ENCODE measurements at regions not wholly inside any gene's neighbourhood (a gene's known extent, or its start where the extent isn't known, plus 50 kb on each side); places are given as distances from the start of the nearest gene placed in this dataset.
A peak's percentile ranks its signal among the peaks of the same experiment; 100 is the strongest.
"Not testable (repeated sequence)": the region's sequence is repeated elsewhere in the genome, so short reads cannot be mapped to it uniquely, and the experiment has no call there.

DNA sequence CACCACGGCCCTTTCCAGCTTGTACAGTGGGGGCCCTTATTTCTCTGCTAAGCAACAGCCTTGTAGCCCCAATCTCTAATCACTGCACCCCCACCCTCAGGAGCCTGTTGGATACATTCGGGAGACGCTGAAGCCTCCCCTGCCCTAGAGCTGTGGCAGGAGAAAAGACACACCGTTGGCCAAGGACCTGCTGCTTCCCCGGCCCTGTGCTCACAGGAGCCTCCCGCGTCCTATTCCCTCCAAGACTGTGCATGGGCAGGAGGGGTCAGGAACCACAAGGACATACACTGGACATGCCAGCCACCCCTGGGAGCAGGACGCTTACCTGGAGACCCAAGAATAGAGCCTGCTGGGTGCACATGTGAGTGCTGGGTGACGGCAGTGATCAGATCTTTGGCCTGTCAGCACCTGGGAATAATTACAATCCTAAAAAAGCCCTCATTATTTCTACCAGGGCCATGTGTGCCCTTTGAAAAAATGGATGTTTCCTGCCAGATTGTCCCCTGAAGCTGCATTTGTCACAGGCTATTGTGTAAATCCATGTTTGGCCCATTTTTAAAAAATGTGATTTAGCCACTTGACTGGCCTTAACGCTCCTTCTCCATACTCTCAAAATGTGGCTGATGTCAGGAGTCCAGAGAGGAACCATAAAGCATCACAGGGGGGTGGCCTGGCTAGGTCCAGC, 590.6 kb downstream of the MATN1 start:
- DNase-seq: no peak

- not testable (repeated sequence) for DNase-seq
These were observed 592.8 kb downstream of the MATN1 start for GRCh38 chr1:30130566-30130965.

GRCh38 chr1:30130099-30130498, 593.3 kb downstream of the MATN1 start:
- no peak for DNase-seq

GRCh38 chr1:30129421-30130055, 593.8 kb downstream of the MATN1 start:
- no peak for DNase-seq

- DNase-seq: no peak
These were observed 594.4 kb downstream of the MATN1 start for GRCh38 chr1:30129001-30129408.

- no peak for DNase-seq
These were observed 596.5 kb downstream of the MATN1 start for GRCh38 chr1:30126848-30127247.

GRCh38 chr1:30125821-30126170, 597.6 kb downstream of the MATN1 start:
- no peak for DNase-seq

DNA sequence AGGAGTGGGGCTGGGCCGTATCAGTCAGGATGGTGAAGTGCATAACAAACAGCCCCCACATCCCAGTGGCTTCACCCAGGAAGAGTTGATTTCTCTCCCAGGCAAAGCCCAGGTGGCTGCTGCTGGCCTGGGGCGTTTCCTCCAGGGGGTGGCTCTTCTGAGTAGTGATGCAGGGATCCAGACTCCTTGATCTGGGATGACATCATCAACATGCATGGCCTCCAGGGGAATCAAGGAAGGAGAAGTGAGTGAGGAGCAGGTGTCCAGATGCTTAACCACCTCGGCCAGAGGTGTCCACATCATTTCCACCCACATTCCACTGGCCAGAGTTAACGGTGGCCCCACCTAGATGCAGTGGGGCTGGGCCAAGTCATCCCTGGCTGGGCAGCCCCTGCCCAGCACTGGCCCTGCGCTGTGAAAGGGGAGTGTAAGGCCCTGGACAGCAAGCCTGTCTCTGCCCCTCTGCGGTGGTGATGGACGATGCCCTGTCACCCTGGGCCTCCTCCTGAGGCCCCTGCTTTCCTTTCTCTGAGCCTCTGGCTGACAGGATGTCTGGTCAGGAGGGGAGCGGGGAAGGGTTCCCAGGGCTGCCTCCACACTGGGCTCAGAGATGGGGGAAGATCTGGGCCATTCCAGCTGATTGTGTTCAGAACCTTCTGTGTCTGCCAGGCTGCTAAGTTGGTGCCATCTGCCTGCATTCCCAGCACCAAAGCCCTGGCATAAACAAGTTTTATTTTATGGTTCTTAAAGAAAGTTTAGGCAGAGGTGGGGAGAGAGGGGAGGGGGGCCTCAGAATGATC, 598.2 kb downstream of the MATN1 start:
- DNase-seq: no peak

DNA sequence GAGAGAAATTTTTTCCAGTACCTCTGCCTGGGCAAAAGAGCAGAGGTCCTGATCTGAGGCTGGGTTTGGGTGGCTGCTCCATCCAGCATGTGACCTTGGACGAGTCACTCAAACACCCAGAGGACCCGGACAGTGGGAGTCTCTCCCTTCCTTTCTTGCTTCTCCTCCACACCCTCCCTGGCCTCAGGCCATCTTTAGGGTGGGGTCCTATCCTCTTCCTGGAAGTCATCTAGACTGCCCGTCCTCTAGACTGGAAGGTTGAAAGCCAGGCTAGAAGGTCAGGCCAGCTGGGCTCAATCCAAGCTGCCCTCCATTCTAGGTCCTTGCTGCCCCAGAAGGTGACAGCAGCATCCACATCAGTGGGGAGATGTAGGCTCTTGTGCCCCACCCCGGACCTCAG, 599.5 kb downstream of the MATN1 start:
- DNase-seq: no peak

DNA sequence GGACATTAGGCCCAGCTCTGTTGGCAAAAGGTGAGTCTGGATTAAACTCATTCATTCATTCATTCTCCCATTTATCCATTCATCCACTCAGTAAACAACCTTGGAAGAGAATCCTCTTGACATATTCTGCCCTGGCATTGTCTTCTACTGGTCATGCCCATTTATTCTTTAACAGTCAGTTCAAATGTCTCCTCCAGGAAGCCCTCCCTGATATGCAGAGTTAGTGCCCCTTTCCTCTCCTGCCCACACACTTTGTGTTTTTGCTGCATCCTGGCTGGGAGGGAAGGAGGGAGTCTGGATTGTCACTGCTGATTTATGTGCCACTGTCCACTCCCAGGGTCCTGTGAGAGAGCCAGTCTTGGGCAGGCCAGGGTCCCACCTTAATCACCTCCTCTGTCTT, 600.3 kb downstream of the MATN1 start:
- DNase-seq: no peak

GRCh38 chr1:30120245-30121000, 603.0 kb downstream of the MATN1 start:
- no peak for DNase-seq

DNA sequence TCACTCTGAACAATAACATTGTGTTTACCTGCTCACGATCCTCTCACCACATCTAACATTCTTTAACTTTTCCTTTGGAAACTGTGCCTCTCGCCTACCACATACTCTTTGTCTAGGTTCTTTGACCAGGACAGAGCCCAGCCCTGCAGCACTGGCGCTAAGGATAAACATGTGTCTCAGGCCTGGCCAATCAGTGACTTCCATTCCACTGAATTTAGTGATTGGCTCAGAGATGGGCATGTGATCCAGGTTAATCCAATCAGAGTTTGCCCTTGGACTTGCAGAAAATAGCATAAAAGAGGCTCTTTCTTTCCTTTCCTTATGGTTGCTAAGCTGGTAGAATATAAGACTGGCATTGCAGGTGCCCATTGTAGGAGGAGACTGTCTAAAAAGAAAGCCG, 605.7 kb downstream of the MATN1 start:
- DNase-seq: no peak

- peak; percentile 48 for DNase-seq
These were observed 612.0 kb downstream of the MATN1 start for GRCh38 chr1:30111431-30111830.

DNA sequence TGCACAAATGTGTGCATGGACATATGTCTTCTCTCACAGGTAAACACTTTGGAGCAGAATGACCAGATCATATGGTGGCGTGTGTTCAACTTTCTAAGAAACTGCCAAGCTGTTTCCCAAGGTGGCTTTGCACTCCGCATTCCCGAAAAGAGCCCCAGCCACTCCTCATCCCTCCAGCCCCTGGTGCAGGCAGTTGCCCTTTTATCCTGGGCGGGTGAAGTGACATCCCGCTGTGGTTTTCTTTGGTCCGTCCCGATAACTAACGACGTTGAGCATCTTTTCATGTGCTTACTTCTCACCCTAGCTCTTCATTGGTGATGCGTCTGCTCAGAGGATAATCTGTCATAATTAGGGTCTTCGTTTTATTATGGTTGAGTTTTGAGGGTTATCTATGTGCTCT, 612.5 kb downstream of the MATN1 start:
- DNase-seq: no peak

- peak; percentile 52 for DNase-seq
These were observed 613.5 kb downstream of the MATN1 start for GRCh38 chr1:30109853-30110252.

- no peak for DNase-seq
These were observed 615.2 kb downstream of the MATN1 start for GRCh38 chr1:30108186-30108585.

GRCh38 chr1:30106125-30106524, 617.3 kb downstream of the MATN1 start:
- DNase-seq: no peak

GRCh38 chr1:30104551-30104950, 618.8 kb downstream of the MATN1 start:
- no peak for DNase-seq

- no peak for DNase-seq
These were observed 619.5 kb downstream of the MATN1 start for GRCh38 chr1:30103708-30104411.

DNA sequence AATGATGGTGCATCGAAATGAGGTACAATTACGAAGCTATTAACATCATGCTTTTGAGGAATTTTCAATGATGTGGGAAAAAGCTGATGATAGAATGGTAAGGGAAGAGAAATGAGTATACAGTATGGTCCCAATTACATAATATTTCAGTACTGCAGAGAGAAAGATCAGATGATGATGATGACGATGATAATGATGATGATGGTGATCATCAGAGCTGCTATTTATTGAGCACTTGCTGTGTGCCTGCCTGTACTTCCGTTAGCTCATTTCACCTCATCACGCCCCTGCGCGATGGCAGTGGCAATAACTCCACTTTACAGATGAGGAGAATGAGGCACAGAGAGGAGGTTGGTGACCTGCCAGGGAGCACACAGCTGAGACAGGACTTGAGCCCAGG, 620.8 kb downstream of the MATN1 start:
- DNase-seq: no peak

- DNase-seq: no peak
These were observed 621.7 kb downstream of the MATN1 start for GRCh38 chr1:30101487-30102227.

GRCh38 chr1:30101016-30101415, 622.4 kb downstream of the MATN1 start:
- no peak for DNase-seq
